GM21529 (cell line): ENCODE measurements at regions not wholly inside any gene's neighbourhood (a gene's known extent, or its start where the extent isn't known, plus 50 kb on each side); places are given as distances from the start of the nearest gene placed in this dataset.
"Not testable (repeated sequence)": the region's sequence is repeated elsewhere in the genome, so short reads cannot be mapped to it uniquely, and the experiment has no call there.

Experiments
- ATAC-seq: cut with Tn5 transposase; IDR thresholded peaks from one replicate; pipeline ENCODE4 v1.9.1; 2021; ENCODE audit not compliant: unreplicated experiment

DNA sequence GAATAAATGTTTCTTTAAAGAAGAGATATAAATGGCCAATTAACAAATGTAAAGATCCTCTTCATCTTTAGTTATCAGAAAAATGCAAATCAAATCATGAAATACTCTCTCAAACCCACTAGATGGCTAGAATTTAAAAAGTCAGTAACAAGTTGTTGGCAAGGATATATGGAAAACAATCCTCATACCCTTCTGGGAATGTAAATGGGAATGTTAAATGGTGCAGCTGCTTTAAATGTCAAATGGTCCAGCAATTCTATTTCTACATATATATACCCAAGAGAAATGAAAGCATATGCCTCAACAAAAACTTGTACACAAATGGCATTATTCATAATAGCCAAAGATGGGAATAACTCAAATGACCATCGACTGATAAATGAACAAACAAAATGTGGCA is 283.5 kb downstream of the RWDD3 start:
- no peak for ATAC-seq

DNA sequence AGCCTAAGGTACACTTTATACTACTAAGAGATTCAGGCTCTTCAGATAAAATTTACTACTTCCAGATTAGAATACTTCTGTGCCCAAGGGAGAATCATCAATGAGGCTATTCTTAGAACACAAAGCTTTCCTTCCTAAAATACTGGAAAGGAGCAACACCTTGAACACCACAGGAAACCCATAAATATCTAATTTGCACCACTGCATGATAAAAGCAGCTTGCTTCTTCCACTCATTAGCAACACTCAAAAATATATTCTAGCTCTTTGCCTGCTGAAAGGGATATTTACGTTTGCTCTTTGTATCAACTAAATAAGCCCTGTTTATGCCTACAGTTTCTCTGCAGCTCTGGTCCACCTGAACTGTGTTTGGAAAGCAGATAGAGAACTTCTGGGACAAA is 284.3 kb downstream of the RWDD3 start:
- no peak for ATAC-seq

DNA sequence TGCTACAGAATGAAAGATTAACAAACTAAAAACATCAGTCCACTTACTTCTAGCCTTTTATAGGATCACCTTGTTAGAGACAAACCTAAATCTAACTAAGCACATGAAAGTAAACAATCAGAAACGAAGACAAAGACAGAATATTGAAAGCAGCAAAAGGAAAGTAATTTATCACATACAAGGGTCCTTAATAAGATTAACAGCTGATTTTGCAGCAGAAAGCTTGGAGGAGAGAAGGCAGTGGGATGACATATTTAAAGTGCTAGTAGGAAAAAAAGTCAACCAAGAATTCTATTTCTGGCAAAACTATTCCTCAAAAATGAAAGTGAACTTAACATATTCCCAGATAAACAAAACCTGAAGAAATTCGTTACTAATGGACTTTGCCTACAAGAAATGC is 286.4 kb downstream of the RWDD3 start:
- ATAC-seq, result no peak

DNA sequence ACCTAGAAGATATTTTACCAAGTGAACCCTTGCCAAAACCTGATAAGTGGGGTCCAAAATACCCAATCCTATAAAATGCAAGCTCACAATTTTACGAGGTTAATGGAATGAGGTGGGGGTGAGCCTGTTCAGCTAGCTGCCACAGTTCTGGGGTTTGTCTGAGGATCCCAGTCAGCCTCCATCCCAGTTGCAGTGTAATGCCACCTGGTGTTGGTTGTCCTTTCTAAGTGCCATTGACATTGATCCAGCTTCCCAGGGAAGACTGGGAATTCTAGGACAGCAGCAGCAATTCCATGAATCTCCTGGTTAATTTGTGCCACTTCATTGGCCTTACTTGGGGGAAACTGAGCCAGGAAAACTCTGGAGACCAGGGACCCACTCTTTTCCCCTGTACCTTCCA is 298.3 kb downstream of the RWDD3 start:
- ATAC-seq, result no peak

DNA sequence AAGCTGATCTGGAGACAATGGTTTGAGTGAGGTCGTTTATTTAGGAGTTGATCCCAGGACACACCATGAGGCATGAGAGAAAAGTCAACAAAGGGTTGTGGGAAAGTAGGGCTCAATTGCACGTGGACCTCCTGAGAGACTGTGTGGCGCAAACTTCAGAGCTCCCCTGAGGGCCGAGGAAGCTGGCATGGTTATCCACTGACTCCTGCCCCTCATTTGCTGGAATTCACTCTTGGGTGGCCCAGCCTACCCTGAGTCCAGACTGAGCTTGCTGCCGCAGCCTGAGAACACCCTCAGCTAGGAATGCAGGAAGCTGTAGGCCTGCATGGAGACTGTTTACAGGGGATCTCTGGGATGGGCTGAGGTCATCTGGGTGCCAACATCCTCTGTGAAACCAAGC is 301.0 kb downstream of the RWDD3 start:
- no peak for ATAC-seq

DNA sequence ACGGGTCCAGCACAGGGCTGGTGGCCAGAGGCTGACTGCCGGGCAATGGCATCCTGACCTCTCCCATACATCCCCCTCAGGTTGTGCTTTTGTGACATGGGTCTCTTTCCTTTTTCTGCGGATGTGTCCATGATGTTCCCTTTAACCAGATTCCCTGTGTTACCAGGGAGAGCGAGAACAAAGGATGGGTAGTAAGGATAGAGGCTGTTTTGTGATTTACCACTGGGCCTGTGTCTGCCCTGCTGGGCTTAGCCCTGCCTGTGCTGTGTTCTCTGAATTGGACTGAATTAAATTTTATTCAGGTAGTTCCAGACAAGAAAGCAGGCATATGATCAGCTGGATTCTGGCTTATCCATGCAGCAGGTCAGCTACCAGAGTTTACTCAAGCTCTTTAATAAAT is 301.6 kb downstream of the RWDD3 start:
- ATAC-seq, result no peak

DNA sequence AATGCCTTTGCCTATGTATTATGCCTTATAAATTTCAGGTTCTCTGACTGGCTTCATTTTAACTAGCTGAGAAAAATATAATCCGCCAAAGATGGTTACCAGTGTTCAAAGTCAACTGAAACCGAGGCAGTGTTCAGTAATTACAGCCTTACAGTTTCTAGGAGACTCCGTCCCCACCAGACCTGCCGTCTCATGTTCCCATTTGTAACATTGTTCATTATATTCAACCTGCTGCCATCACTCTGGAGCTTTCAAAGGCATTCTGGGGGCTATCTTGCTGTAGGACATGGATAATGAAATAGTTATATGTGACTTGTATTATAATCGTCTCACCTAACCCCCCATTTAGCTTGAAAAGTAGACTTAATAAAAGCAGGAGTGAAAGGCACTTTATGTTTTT is 302.5 kb downstream of the RWDD3 start:
- no peak for ATAC-seq

DNA sequence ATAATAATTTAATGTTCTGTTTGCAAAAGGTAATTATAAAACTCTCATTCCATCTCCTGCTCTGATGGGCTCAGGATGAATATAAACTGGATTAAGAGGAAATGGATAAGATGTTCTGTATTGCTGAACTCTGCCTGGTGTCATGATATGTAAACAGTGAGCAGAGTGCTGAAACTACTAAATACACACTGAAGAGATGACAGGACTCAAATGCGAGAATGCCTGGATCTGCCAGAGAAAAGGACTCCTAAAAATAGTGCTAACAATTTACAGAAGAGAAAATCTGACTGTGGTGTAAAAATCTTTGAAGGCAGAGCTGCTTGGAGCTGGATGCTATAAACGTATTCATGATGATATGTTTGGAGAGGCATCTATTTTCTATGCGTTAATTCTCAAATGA is 303.2 kb downstream of the RWDD3 start:
- no peak for ATAC-seq

DNA sequence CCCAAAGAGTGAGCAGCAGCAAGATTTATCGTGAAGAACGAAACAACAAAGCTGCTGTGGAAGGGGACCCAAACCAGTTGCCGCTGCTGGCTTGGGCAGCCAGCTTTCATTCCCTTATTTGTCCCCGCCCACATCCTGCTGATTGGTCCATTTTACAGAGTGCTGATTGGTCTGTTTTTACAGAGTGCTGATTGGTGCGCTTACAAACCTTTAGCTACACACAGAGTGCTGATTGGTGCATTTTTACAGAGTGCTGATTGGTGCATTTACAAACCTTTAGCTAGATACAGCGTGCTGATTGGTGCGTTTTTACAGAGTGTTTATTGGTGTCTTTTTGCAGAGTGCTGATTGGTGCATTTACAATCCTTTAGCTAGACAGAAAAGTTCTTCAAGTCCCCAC is 304.2 kb downstream of the RWDD3 start:
- ATAC-seq, result not testable (repeated sequence)

DNA sequence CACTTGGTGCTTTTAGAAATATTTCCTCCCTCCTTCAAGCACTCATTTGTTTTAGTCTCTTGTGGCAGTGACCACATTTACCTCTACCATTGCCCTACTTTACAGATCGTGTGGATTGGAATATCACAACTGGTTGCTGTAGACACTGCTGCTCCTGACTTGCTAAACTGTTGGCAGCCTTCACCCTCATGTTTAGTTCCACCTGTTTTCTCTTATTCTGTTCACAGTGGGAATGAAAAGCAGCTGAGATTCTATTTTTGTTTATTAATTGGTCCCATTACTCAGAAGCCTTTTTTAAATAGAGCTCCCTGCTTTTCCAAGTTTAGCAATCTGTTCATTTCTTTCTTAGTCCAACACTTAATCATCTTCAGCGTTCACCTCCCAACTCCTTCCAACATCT is 308.9 kb downstream of the RWDD3 start:
- ATAC-seq, result no peak

DNA sequence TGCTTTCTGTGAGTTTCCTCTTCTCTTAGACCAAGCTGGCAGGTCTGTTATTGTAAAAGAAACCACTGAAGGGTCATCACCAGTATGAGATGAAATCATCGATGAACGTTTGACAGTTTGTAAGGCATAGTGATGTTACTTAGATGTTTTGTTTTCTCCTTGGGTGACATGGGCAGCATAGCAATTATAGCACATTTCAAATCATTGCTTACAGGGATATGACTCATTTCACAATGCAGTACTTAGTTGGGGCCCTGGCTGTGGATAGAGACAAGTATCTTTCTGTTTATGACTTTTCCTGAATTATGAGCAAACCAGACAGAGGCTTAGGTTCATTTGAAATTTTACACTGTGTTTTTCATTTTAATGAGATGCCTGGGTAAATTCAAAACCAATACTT is 313.0 kb downstream of the RWDD3 start:
- ATAC-seq, result no peak

DNA sequence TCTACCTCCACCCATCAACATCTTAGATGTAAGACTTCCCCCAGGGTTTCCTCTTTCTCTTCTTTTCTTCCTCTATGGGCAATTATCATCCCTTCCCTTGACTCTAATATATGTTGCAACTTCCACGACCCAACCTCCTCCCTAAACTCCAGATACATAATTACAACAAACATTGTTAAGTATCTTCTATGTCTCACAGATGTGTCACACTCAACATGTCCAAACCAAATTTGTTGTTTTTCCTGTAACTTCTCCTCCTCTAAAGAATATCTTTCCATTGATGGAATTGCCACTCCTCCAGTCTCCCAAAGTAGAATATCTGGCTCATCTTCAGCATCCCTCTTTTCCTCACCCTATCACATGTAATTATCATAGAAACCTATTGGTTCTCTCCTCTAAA is 314.2 kb downstream of the RWDD3 start:
- ATAC-seq, result no peak

DNA sequence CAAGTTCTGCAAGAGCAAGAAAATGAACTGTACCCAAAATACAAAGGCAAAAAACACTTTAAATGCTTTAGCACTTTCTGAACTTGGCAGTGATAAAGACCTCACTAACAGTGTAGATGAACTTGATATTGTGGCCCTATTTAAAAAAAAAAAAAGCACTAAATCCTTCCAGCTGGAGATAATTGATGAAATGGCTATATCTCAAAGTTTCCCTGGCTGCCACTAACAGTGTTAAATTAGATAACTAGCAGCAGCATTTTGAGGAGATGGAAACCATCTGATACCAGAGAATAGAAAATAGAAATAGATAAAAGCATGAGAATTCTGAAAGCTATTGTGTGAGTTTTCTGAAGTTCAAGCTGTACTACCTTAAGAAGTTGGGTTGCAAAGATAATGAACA is 317.2 kb downstream of the RWDD3 start:
- no peak for ATAC-seq

DNA sequence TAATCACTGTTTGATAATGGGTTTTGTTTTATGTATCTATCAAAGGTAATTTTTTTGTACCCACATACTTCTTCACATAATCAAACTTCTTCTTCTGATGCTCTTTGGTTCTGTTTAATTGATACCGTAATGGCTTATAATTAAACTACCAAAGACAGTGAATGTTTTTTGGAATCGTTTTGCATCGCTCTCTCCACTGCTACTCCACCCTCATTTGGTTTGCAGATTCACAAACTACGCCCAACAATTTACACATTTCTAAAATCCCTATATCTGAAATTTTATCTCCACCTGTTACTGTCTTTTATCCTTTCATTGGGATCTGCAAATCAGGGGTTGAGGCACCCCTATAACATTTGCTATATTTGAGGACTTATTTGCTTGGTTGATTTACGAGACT is 319.6 kb downstream of the RWDD3 start:
- ATAC-seq, result no peak

DNA sequence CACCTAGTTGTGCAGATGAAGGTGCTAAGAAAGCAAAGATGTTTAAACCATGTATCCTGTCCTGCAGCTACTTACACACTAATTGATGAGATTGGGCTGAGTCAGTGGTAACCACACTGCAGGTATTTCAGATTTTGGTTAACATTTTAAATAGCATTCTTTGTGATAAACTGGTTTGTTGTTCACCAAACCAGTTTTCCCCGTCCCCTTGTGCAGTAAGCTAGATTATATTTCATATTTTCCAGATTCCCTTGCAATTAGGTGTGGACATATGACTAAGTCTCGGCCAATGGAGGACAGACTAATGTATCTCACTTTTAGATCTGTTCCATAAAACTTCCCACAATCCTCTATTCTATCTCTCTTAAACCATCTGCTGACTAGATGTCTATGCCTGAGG is 320.4 kb downstream of the RWDD3 start:
- ATAC-seq, result no peak

DNA sequence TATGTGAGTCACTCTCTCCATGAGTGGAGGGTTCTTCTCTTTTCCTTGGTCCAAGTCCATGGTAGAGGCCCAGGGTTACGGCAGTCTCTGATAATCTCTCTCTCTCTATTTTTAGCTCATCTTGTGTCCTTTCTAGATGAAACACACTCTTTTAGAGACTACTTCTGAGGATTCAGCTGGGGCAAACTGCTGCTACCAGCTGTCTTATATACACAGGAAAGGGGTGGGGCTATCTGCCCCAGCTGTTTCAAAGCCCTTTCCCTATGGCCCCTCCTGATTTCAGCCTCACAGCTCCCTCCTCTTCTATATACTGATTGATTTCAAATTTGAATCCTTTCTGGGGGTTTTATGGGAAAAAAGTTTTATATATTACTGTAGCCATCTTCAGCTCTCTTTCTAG is 324.8 kb downstream of the RWDD3 start:
- no peak for ATAC-seq

DNA sequence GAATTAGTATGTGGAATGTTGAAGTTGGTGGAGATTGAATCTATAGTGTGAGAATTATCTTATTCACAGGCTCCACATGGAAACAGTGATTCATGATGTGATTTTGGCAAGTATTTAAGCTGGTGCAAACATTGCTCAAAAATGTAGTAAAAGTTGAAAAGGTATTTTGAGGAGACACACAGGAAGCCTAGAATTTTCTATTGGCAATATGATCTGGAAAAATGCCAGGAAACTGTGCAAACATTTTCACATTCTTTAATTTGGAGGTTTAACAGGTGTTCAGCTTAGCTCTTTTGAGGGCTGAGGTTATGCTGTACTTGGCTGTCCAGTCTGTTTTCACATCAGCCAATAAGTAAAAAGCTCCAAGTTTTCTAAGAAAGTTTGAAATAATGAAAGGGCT is 327.3 kb downstream of the RWDD3 start:
- no peak for ATAC-seq

DNA sequence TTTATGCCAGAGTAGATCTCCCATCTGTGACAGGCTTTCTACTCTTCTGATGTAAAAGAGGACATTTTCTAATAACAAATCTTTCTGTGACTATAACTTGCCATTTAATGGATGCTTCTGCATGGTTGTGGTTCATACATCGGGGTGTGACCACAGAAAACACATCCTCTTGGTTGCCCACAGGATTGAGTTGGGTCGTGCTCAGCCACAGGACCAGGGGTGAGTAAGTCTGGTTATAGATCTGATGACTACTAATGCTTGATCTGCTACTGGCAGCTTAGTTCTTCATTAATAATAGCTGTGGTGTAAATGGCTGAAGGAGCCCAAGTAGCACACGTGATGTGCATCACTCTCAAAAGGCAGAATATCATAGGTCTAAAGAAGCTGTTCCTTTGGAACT is 328.2 kb downstream of the RWDD3 start:
- no peak for ATAC-seq

DNA sequence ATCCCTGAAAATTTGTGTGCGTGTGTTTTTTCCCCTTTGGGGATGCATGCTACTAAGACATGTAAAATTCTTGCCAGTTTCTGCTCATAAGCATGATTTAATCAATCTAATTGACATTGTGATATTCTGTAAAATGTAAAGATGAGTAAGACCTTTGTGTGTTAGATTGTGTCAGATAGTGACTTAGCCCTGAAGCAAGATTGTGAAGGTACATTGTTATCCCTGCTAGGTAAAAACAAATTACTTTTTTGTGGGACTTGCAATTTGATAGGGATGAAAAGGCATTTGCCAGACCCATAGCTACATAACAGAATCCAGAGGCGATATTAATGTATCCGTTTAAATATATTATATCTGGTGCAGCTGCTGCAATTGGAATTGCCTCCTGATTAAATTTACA is 338.0 kb downstream of the RWDD3 start:
- no peak for ATAC-seq

DNA sequence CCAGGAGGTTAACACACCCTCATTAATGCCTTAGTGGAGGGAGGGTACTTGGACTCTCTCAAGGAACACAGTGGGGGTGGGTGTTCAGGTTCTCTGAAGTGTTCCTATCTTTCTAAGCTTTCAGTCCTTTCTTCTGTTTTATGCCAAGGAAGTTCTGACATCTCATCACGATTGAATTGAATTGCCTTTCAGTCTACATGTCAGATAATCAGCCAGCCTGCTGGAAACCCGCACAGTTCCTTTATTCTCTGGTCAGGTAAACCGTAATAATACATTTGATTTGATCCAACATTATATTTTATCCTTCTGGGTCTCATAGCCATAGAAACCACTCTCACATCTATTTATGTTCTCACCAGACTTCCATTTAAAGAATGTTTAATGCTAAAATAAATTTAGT is 339.0 kb downstream of the RWDD3 start:
- no peak for ATAC-seq

DNA sequence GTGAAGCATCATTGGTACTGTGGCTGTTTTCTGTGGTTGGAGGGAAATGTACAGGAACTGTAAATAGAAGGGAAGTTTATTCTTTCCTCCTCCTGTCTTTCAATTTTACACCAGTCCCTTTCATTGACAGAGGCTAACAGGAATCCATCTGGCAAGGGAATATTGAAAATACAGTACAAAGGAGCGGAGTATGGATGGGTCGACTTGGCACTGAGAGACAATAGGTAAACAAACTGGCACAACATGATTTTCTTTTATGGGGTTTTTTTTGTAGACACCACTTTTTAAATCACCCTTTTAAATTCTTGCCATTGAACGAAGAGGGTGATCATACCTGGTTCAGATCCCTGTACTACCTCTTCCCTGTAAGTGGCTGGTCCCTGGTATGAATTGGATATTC is 341.3 kb downstream of the RWDD3 start:
- ATAC-seq, result no peak

DNA sequence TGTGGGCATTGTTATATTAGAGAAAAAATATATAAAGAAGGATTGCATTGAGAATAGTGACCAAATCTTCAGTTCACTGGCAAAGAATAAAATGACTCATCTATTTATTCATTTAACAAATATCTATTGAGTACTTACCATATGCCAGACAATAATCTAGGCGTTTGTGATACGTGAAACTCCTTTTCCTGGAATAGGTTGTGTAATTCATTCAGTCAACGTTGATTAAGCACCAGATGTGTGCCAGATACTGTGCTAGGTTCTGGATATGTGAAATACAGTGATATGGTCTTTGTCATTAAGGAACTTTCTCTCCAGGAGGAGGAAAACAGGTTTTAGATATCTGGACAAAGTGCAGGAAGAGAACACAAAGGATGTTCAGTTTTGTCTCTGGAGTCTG is 344.5 kb downstream of the RWDD3 start:
- ATAC-seq, result no peak

DNA sequence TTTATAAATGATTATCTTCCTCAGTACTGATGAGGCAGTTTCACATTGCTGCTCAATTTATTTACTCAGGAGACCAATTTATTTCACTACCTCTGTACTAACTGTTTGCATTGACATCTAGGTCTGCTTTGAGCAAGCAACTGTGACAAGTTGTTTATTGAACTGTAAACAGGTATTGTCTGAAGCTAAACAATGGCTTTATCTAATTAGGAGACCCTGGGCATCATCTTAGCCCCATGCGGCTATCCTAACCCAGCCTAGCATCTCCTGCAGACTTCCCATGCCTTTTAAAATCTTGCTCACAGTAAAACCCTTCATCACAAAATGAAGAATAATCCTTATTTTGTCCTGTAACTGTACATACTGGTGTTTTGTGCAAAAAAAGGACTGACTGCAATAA is 348.2 kb downstream of the RWDD3 start:
- no peak for ATAC-seq

DNA sequence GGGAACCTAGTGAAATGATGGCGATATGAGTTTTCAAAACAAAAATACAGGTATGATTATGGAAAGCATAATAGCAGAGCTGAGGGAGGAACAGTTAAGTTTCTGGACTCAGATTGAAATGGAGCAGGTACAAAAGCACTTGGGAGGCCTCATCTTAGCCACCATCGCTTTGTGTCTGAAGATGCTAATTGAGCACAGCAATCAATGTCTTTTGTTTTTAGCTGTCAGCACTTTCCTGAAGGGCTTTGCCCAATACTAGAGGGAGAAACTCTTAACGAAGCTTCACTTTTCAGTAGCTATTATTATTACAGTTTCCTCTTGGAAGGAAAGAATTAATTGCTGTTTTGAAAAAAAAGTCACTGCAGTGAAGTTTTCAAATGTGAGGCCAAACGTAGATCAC is 348.7 kb downstream of the RWDD3 start:
- ATAC-seq, result no peak
